Osteocyte (in vitro differentiated cells): ENCODE measurements at regions not wholly inside any gene's neighbourhood (a gene's known extent, or its start where the extent isn't known, plus 50 kb on each side); places are given as distances from the start of the nearest gene placed in this dataset.

Source experiments
- DNase-seq: peaks from one replicate; pipeline ENCODE4 v3.0.0; 2021; ENCODE audit warnings: mixed read lengths; ENCODE audit not compliant: unreplicated experiment; ENCODE audit errors: extremely low spot score
- H3K27ac Mint-ChIP-seq: one replicate; pipeline ENCODE4 v1.8.0; 2021; ENCODE audit warnings: mild to moderate bottlenecking, mixed read lengths; ENCODE audit not compliant: unreplicated experiment
- H3K27me3 Mint-ChIP-seq: one replicate; pipeline ENCODE4 v1.8.0; 2021; ENCODE audit warnings: mixed read lengths; ENCODE audit not compliant: unreplicated experiment
- H3K36me3 Mint-ChIP-seq: one replicate; pipeline ENCODE4 v1.8.0; 2021; ENCODE audit warnings: mixed read lengths; ENCODE audit not compliant: unreplicated experiment
- H3K4me1 Mint-ChIP-seq: one replicate; pipeline ENCODE4 v1.8.0; 2021; ENCODE audit warnings: mixed read lengths; ENCODE audit not compliant: unreplicated experiment
- H3K4me3 Mint-ChIP-seq: one replicate; pipeline ENCODE4 v1.8.0; 2021; ENCODE audit warnings: mild to moderate bottlenecking, moderate library complexity, mixed read lengths; ENCODE audit not compliant: unreplicated experiment
- H3K9me3 Mint-ChIP-seq: one replicate; pipeline ENCODE4 v1.8.0; 2021; ENCODE audit warnings: mixed read lengths; ENCODE audit not compliant: unreplicated experiment
- TF ChIP-seq, protein P1 (sequence below): fragments of 200-600 bp; sonication (generic); IDR thresholded peaks from 2 replicates; pipeline ENCODE4 v1.5.0; 2021; ENCODE audit warnings: antibody characterized with exemption, mild to moderate bottlenecking, moderate library complexity

DNA sequence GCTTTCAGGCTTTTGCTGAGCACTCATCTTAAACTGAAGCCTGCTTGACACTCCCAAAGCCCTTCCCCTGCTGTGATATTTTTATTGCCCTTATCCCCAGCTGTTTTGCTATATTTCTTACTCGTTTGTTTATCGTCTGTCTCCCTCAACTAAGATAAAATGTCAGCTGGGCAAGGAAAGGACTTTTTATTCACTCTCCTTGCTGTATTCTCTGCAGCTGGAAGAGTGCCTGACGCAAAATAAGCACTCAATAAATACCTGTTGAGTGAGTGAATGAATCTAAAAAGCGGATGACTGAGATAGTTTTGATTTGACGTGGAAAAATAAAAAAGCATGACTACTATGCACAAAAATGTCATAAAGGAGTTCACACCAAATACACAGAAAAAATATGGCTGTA is 84.8 kb upstream of the POMGNT2 start:
- Mint-ChIP-seq H3K4me1 (peaks cover 26% of the 10 kb centered on the region), H3K27ac (peak overlapping the region; percentile 67), H3K36me3 (no peaks in the 10 kb centered on the region), H3K27me3 (no peaks in the 10 kb centered on the region), H3K9me3 (no peaks in the 10 kb centered on the region), H3K4me3 (no peak overlapping the region)
- DNase-seq: no peak
- TF ChIP-seq, protein P1, sequence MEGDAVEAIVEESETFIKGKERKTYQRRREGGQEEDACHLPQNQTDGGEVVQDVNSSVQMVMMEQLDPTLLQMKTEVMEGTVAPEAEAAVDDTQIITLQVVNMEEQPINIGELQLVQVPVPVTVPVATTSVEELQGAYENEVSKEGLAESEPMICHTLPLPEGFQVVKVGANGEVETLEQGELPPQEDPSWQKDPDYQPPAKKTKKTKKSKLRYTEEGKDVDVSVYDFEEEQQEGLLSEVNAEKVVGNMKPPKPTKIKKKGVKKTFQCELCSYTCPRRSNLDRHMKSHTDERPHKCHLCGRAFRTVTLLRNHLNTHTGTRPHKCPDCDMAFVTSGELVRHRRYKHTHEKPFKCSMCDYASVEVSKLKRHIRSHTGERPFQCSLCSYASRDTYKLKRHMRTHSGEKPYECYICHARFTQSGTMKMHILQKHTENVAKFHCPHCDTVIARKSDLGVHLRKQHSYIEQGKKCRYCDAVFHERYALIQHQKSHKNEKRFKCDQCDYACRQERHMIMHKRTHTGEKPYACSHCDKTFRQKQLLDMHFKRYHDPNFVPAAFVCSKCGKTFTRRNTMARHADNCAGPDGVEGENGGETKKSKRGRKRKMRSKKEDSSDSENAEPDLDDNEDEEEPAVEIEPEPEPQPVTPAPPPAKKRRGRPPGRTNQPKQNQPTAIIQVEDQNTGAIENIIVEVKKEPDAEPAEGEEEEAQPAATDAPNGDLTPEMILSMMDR: no peak

- TF ChIP-seq, protein P1: no peak
- H3K4me3 Mint-ChIP-seq: no peak overlapping the region
- DNase-seq: no peak
- peaks cover 26% of the 10 kb centered on the region for H3K4me1 Mint-ChIP-seq
- H3K27me3 Mint-ChIP-seq: no peaks in the 10 kb centered on the region
- H3K36me3 Mint-ChIP-seq: no peaks in the 10 kb centered on the region
- H3K27ac Mint-ChIP-seq: no peak overlapping the region
- no peaks in the 10 kb centered on the region for H3K9me3 Mint-ChIP-seq
Observed at GRCh38 chr3:43187836-43188479, 82.1 kb upstream of the POMGNT2 start.

DNA sequence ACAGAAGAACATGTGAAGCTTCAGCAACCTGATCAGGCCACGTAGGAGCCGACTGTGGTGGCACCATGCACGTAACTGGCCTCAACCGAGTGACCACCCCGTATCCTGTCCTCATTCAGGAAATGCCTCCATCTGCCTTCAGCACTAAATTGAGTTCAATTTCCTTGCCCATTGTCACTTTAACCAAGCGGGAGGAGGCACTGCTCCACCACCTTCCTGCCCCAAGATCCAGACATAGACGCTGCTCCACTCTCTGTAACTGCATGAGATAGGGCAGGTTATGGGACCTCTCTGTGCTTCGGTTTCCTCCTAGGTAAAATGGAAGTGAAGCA is 80.1 kb upstream of the POMGNT2 start:
- H3K27ac Mint-ChIP-seq: no peak overlapping the region
- no peaks in the 10 kb centered on the region for H3K27me3 Mint-ChIP-seq
- no peaks in the 10 kb centered on the region for H3K36me3 Mint-ChIP-seq
- DNase-seq: no peak
- TF ChIP-seq, protein P1: no peak
- H3K9me3 Mint-ChIP-seq: no peaks in the 10 kb centered on the region
- peaks cover 12% of the 10 kb centered on the region for H3K4me1 Mint-ChIP-seq
- no peak overlapping the region for H3K4me3 Mint-ChIP-seq

GRCh38 chr3:43185274-43185982 is 79.5 kb upstream of the POMGNT2 start:
- H3K36me3 Mint-ChIP-seq: no peaks in the 10 kb centered on the region
- TF ChIP-seq, protein P1: no peak
- H3K4me1 Mint-ChIP-seq: peaks cover 10% of the 10 kb centered on the region
- no peak overlapping the region for H3K27ac Mint-ChIP-seq
- peak; percentile 65 for DNase-seq
- no peak overlapping the region for H3K4me3 Mint-ChIP-seq
- H3K9me3 Mint-ChIP-seq: no peaks in the 10 kb centered on the region
- H3K27me3 Mint-ChIP-seq: no peaks in the 10 kb centered on the region

- peaks cover 18% of the 10 kb centered on the region for H3K4me1 Mint-ChIP-seq
- no peak overlapping the region for H3K4me3 Mint-ChIP-seq
- no peaks in the 10 kb centered on the region for H3K36me3 Mint-ChIP-seq
- TF ChIP-seq, protein P1: no peak
- H3K9me3 Mint-ChIP-seq: no peaks in the 10 kb centered on the region
- no peaks in the 10 kb centered on the region for H3K27me3 Mint-ChIP-seq
- no peak overlapping the region for H3K27ac Mint-ChIP-seq
- DNase-seq: no peak
Observed at GRCh38 chr3:43183456-43183855, 77.6 kb upstream of the POMGNT2 start.
